ENCODE measurements at regions not wholly inside any gene's neighbourhood (a gene's known extent, or its start where the extent isn't known, plus 50 kb on each side); places are given as distances from the start of the nearest gene placed in this dataset.

DNA sequence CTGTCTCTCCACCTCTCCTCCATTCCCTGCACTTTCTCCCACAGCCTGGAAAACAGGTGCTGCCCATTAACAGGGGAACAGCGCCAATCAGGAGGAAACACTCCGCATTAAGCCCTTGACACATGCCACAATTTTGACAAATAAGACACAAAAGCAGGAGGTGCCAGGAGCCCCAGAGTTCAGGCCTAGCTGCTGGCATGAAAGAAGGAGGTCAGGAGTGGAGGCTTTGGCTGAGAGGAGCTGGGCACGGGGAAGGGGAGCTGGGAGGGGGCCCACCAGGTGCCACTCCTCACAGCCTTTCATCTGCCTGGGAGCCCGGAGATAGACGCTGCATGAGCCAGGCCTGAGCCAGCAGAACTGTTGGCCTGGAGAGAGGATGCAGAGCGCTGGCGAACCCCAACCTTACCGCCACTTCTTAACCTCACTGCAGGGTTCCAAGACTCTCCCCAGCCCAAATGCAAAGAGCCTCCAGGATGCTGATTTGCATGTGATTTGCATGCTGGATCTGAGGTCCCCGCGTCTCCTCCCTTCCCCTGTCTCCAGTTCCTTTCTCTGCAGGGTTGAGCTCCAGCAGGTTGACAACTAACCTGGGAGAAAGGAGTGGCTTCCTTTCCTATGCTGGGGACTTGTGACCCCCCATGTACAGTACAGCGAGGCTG, 139.8 kb upstream of the SDK2 start:
- Mint-ChIP-seq H3K27ac (no peak overlapping the region), H3K9me3 (no peaks in the 10 kb centered on the region), H3K27me3 (ENCODE audit: insufficient read depth) (peaks cover 3% of the 10 kb centered on the region), H3K4me1 (ENCODE audit: low read depth) (no peaks in the 10 kb centered on the region), H3K36me3 (ENCODE audit: low read depth) (no peaks in the 10 kb centered on the region), H3K4me3 (no peak overlapping the region)
- DNase-seq (ENCODE audit: low spot score): no peak
- intact Hi-C loops (cut with micrococcal nuclease): no loop called here

DNA sequence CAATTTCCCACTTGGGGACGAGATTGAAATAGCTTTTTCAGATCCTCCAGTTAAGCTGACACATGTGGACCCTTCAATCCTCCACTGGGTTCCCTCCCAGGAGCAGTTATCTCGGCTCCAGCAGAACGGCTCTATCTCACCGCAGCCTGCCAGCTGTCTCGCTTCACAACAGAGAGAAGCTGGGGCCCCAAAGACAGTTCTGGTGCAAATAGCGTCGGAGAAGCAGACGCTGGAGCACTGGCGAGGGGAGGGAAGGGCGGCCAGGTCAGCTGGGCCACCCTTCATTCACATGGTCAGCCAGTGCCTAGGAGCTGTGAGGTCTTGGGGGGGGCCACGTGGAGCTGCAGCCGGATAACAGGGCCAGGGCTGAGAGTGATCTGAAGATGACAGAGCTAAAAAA, 141.3 kb upstream of the SDK2 start:
- Mint-ChIP-seq H3K27ac (no peak overlapping the region), H3K27me3 (ENCODE audit: insufficient read depth) (peaks cover 3% of the 10 kb centered on the region), H3K4me3 (no peak overlapping the region), H3K36me3 (ENCODE audit: low read depth) (no peaks in the 10 kb centered on the region), H3K9me3 (no peaks in the 10 kb centered on the region), H3K4me1 (ENCODE audit: low read depth) (no peaks in the 10 kb centered on the region)
- no peak for DNase-seq (ENCODE audit: low spot score)
- intact Hi-C loops (cut with micrococcal nuclease): no loop called here

DNA sequence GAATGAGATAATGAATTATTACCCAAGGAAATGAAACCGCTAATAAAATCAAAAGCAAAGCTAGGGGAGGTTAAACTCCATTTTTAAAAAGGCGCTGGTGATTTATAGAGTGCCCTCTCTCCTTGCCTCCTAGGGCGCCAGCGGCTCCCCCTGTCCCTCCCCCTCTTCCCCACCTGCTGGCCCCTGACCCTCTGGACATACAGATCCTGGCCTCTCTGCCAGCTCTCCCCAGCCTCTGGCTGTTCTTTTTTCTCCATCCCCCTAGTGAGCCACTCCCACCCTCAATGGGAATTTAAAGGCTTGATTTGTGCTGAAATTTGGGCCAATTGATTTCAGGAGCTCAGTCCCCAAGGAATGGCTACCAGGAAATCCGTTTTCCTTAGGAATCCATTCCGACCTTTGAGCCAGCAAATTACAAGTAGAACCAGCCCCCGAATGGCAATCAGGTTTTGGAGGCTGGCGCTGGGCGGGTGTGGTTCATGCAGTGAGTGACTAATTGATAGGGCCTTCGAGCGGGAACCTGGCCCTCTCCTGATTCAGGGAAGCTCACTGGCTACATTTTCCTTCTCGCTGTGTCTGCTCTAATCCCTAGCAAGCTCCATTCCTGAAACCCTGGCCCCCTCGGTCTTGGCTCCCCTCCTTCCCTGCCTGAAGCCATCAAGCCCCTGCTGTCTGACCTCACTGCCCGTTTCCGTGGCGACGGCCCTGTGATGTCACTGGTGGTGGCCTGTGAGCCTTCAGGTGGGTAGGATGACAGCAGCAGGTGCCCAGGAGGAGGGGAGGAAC, 141.9 kb upstream of the SDK2 start:
- intact Hi-C loops (cut with micrococcal nuclease): no loop called here

GRCh38 chr17:73787076-73788059, 143.1 kb upstream of the SDK2 start:
- H3K36me3 Mint-ChIP-seq (ENCODE audit: low read depth): no peaks in the 10 kb centered on the region
- no peak overlapping the region for H3K4me3 Mint-ChIP-seq
- H3K4me1 Mint-ChIP-seq (ENCODE audit: low read depth): no peaks in the 10 kb centered on the region
- intact Hi-C loops (cut with micrococcal nuclease): no loop called here
- H3K27ac Mint-ChIP-seq: no peak overlapping the region
- H3K27me3 Mint-ChIP-seq (ENCODE audit: insufficient read depth): peaks cover 3% of the 10 kb centered on the region
- H3K9me3 Mint-ChIP-seq: no peaks in the 10 kb centered on the region
- no peak for DNase-seq (ENCODE audit: low spot score)

More for the DNA sequence above, 141.9 kb upstream of the SDK2 start:
- Mint-ChIP-seq H3K36me3 (ENCODE audit: low read depth) (no peaks in the 10 kb centered on the region), H3K27ac (no peak overlapping the region), H3K27me3 (ENCODE audit: insufficient read depth) (peaks cover 3% of the 10 kb centered on the region), H3K4me3 (no peak overlapping the region), H3K9me3 (no peaks in the 10 kb centered on the region), H3K4me1 (ENCODE audit: low read depth) (no peaks in the 10 kb centered on the region)
- DNase-seq (ENCODE audit: low spot score): no peak

- intact Hi-C loops (cut with micrococcal nuclease): no loop called here
- Mint-ChIP-seq H3K36me3 (ENCODE audit: low read depth) (no peaks in the 10 kb centered on the region), H3K27me3 (ENCODE audit: insufficient read depth) (peaks cover 3% of the 10 kb centered on the region), H3K27ac (no peak overlapping the region), H3K9me3 (no peaks in the 10 kb centered on the region), H3K4me3 (no peak overlapping the region), H3K4me1 (ENCODE audit: low read depth) (no peaks in the 10 kb centered on the region)
- no peak for DNase-seq (ENCODE audit: low spot score)
These were observed 143.9 kb upstream of the SDK2 start for GRCh38 chr17:73788111-73788510.

DNA sequence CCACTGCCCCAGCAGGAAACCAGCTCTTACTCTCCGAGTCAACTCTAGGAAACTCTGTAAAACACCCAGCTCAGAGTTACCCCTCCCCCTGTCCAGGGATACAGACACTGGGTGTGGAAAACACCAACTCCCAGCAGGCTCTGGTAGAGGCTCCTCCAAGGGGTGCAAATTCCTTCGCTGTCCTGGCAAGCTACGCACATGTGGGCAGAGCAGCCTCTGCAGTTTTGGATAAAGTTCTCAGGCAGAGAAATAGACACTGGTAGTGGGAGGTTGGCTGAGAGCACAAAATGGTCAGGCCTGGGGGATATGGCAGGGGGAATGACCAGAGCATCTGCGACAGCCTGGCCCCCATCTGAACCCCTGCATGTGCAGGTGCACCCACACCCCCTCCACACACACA, 146.9 kb upstream of the SDK2 start:
- H3K4me1 Mint-ChIP-seq (ENCODE audit: low read depth): no peaks in the 10 kb centered on the region

DNA sequence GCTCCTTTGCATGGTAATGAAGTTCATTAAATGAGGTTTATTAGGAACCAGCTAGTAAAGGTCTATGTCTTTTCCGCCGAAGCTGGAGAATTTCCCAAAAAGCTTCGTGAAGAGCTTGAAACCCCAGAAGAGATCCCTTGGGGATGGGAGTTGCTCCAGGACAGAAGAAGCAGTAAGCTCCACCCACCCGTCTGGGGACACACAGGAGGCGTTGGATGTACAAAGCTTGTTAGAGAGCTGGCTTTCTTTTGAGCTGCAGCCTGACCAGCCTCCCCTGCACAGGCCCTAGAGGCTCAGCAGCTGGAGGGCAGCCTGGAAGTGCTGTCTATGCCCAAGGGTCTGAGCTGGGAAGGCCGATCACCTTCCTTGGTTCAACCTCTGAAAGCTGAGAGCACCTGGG, 147.4 kb upstream of the SDK2 start:
- no peaks in the 10 kb centered on the region for H3K36me3 Mint-ChIP-seq (ENCODE audit: low read depth)
- no peak overlapping the region for H3K4me3 Mint-ChIP-seq
- H3K27me3 Mint-ChIP-seq (ENCODE audit: insufficient read depth): peaks cover 3% of the 10 kb centered on the region
- no peak for DNase-seq (ENCODE audit: low spot score)
- H3K9me3 Mint-ChIP-seq: no peaks in the 10 kb centered on the region
- intact Hi-C loops (cut with micrococcal nuclease): no loop called here
- no peaks in the 10 kb centered on the region for H3K4me1 Mint-ChIP-seq (ENCODE audit: low read depth)
- no peak overlapping the region for H3K27ac Mint-ChIP-seq

More for the DNA sequence above, 146.9 kb upstream of the SDK2 start:
- H3K27ac Mint-ChIP-seq: no peak overlapping the region
- DNase-seq (ENCODE audit: low spot score): no peak
- intact Hi-C loops (cut with micrococcal nuclease): no loop called here
- H3K9me3 Mint-ChIP-seq: no peaks in the 10 kb centered on the region
- no peaks in the 10 kb centered on the region for H3K36me3 Mint-ChIP-seq (ENCODE audit: low read depth)
- H3K27me3 Mint-ChIP-seq (ENCODE audit: insufficient read depth): peaks cover 3% of the 10 kb centered on the region
- H3K4me3 Mint-ChIP-seq: no peak overlapping the region

- DNase-seq (ENCODE audit: low spot score): no peak
- Mint-ChIP-seq H3K36me3 (ENCODE audit: low read depth) (no peaks in the 10 kb centered on the region), H3K4me1 (ENCODE audit: low read depth) (no peaks in the 10 kb centered on the region), H3K27ac (no peak overlapping the region), H3K9me3 (no peaks in the 10 kb centered on the region), H3K27me3 (ENCODE audit: insufficient read depth) (peaks cover 1% of the 10 kb centered on the region), H3K4me3 (no peak overlapping the region)
- intact Hi-C loops (cut with micrococcal nuclease): no loop called here
These were observed 148.7 kb upstream of the SDK2 start for GRCh38 chr17:73792994-73793393.

GRCh38 chr17:73794336-73794735, 150.1 kb upstream of the SDK2 start:
- Mint-ChIP-seq H3K27ac (no peak overlapping the region), H3K9me3 (no peaks in the 10 kb centered on the region), H3K27me3 (ENCODE audit: insufficient read depth) (peaks cover under 1% of the 10 kb centered on the region), H3K36me3 (ENCODE audit: low read depth) (no peaks in the 10 kb centered on the region), H3K4me1 (ENCODE audit: low read depth) (no peaks in the 10 kb centered on the region), H3K4me3 (no peak overlapping the region)
- DNase-seq (ENCODE audit: low spot score): no peak
- intact Hi-C loops (cut with micrococcal nuclease): no loop called here

DNA sequence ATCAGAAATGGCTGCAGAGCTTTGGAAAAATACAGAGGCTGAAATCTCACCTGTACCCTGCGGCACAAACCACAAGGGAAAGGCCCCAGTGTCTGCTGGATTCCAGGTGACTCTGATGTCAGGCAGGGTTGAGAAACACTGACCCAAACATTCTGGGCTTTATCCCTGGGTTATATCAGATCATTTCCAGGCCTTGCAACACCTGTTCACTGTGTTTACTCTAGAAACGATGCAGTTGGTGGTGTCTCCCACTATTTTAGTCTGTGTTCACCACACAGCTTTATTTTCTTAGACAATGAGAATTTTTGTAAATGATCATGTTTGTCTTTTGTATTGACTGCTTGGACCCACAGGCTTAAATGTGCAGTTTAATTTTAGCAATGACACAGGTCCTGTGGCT, 151.5 kb upstream of the SDK2 start:
- DNase-seq (ENCODE audit: low spot score): no peak
- H3K9me3 Mint-ChIP-seq: no peaks in the 10 kb centered on the region
- peaks cover 2% of the 10 kb centered on the region for H3K27me3 Mint-ChIP-seq (ENCODE audit: insufficient read depth)
- H3K4me1 Mint-ChIP-seq (ENCODE audit: low read depth): no peaks in the 10 kb centered on the region
- intact Hi-C loops (cut with micrococcal nuclease): no loop called here
- H3K27ac Mint-ChIP-seq: no peak overlapping the region
- H3K36me3 Mint-ChIP-seq (ENCODE audit: low read depth): no peaks in the 10 kb centered on the region
- no peak overlapping the region for H3K4me3 Mint-ChIP-seq

DNA sequence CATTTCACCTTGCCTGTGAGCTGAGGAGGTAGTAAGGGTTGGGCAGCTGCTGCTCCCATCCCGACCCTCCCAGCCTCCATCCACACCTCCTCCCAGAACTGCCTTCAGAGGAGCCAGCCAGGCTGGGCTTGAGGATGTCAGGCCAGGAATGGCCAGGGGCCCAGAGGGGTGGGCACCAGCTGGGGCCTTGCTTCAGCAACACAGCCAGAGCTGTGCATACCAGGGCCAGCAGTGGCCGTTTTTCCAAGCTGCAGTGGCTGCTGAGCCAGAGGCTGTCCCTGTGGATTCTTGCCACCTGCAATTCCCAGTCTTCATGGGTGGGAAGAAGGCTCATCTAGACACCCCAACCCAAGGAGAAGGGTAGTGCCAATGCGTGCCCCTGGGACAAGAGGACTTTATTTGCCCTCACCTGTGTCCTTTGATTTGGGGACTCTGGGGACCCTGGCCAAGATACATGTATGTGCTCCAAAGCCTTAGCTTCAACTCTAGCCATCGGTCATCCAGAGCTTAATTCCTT, 153.4 kb upstream of the SDK2 start:
- Mint-ChIP-seq H3K27me3 (ENCODE audit: insufficient read depth) (peaks cover 4% of the 10 kb centered on the region), H3K27ac (no peak overlapping the region), H3K36me3 (ENCODE audit: low read depth) (no peaks in the 10 kb centered on the region), H3K4me3 (no peak overlapping the region), H3K9me3 (no peaks in the 10 kb centered on the region), H3K4me1 (ENCODE audit: low read depth) (no peaks in the 10 kb centered on the region)
- intact Hi-C loops (cut with micrococcal nuclease): no loop called here
- no peak for DNase-seq (ENCODE audit: low spot score)

DNA sequence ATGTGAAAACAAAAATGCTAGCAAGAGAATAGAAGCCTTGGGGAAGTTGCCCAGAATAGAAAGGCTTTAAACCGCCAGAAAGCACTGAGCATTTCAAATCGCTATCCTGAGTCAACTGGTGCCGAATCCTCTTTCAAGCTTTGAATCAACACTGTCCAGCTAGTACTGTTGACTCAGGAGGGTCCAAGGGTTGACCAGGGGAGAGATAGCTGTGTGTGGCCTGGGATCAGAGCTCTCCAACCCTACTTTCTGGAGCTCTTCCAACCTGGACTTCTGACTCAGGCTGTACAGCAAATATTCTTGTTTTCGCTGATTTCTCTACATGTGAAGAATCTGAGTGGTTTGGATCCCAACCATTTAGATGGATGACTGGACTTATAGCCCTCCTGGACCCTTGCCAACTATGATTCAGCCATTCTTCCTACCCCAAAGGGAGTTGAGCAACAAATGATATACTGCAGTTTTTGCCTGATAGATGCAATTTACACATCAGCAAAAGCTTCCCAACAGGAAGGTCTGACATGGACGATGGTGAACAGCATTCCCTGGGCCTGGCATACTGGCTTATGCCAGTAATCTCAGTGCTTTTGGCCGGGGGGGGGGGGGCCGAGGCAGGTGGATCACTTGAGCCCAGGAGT, 154.0 kb upstream of the SDK2 start:
- Mint-ChIP-seq H3K27ac (no peak overlapping the region), H3K27me3 (ENCODE audit: insufficient read depth) (peaks cover 4% of the 10 kb centered on the region), H3K4me1 (ENCODE audit: low read depth) (no peaks in the 10 kb centered on the region), H3K9me3 (peaks cover 5% of the 10 kb centered on the region), H3K4me3 (no peak overlapping the region), H3K36me3 (ENCODE audit: low read depth) (no peaks in the 10 kb centered on the region)
- intact Hi-C loops (cut with micrococcal nuclease): no loop called here
- no peak for DNase-seq (ENCODE audit: low spot score)
